Gastroesophageal sphincter (tissue), 3 donors: ENCODE measurements at regions not wholly inside any gene's neighbourhood (a gene's known extent, or its start where the extent isn't known, plus 50 kb on each side); places are given as distances from the start of the nearest gene placed in this dataset.

Experiments
- CTCF ChIP-seq, 4 experiments: fragments of 200-600 bp in 2 of 4; fragments of 450-650 bp in 2 of 4; sonication (generic) in 1 of 4; IDR thresholded peaks; one replicate each; pipeline ENCODE4 v1.5.1; 2017 to 2019; ENCODE audit warnings: antibody characterized with exemption in 4 of 4, mild to moderate bottlenecking in 2 of 4, moderate library complexity in 2 of 4
- EP300 ChIP-seq: sonication (generic); formaldehyde crosslinking; IDR thresholded peaks from one replicate; pipeline ENCODE4 v1.6.1; 2017; ENCODE audit warnings: antibody characterized with exemption, mild to moderate bottlenecking
- POLR2A ChIP-seq, 2 donors: fragments of 450-650 bp; IDR thresholded peaks; one replicate each; pipeline ENCODE4 v1.6.1; 2017; ENCODE audit warnings: antibody characterized with exemption in 2 of 2, mild to moderate bottlenecking in 2 of 2, moderate library complexity in 1 of 2
- POLR2AphosphoS5 ChIP-seq: sonication (generic); formaldehyde crosslinking; IDR thresholded peaks from one replicate; pipeline ENCODE4 v1.6.1; 2017; ENCODE audit warnings: antibody characterized with exemption

- no peak for TF ChIP-seq CTCF (IDR thresholded peaks at IDR 0.05)
- TF ChIP-seq POLR2AphosphoS5, result no peak
- TF ChIP-seq POLR2A (IDR thresholded peaks at IDR 0.05), result no peak
- no peak for TF ChIP-seq EP300
Measured at GRCh38 chr16:65681406-65681805, 559.5 kb upstream of the CDH11 start.
